Right lobe of liver (tissue), 6 donors: ENCODE measurements at regions not wholly inside any gene's neighbourhood (a gene's known extent, or its start where the extent isn't known, plus 50 kb on each side); places are given as distances from the start of the nearest gene placed in this dataset.

ENCODE experiments used
- ATAC-seq, 4 donors: fragments of 200-7000 bp; cut with Tn5 transposase; one replicate each; pipeline ENCODE4 v1.9.1; 2020; ENCODE audit warnings: mild to moderate bottlenecking in 4 of 4, moderate library complexity in 4 of 4
- DNase-seq, 3 donors: peaks; one replicate each; pipeline ENCODE4 v3.0.0-alpha.2; 2020
- H3K27ac ChIP-seq, 3 donors: fragments of 200-600 bp; one replicate each; pipeline ENCODE4 v1.8.0; 2022
- H3K27me3 ChIP-seq, 2 donors: fragments of 200-600 bp; one replicate each; pipeline ENCODE4 v1.8.0; 2022
- H3K36me3 ChIP-seq, 4 donors: fragments of 200-600 bp; sonication (generic) in 1 of 4; one replicate each; pipeline versions ENCODE4 v1.5.1 to v1.8.0; 2017 to 2022; ENCODE audit warnings: control low read depth in 1 of 4
- H3K4me1 ChIP-seq, 4 donors: fragments of 200-600 bp; sonication (generic) in 1 of 4; one replicate each; pipeline versions ENCODE4 v1.5.1 to v1.8.0; 2017 to 2022; ENCODE audit warnings: control low read depth in 1 of 4
- H3K4me3 ChIP-seq, 3 donors: fragments of 200-600 bp; one replicate each; pipeline ENCODE4 v1.8.0; 2022
- H3K9me3 ChIP-seq, 4 donors: fragments of 200-600 bp; sonication (generic) in 1 of 4; one replicate each; pipeline versions ENCODE4 v1.5.1 to v1.8.0; 2017 to 2022; ENCODE audit warnings: control low read depth in 1 of 4
- CTCF ChIP-seq, 4 donors: fragments of 200-600 bp in 3 of 4; fragments of 450-650 bp in 1 of 4; IDR thresholded peaks; one replicate each; pipeline versions ENCODE4 v1.5.1 to v1.8.0; 2016 to 2022; ENCODE audit warnings: antibody characterized with exemption in 4 of 4, mild to moderate bottlenecking in 2 of 4
- POLR2A ChIP-seq: fragments of 450-650 bp; IDR thresholded peaks from one replicate; pipeline ENCODE4 v1.6.1; 2017; ENCODE audit warnings: antibody characterized with exemption, mild to moderate bottlenecking
- WGBS: methylation state at CpG from one replicate; pipeline ENCODE4 v1.1.6; 2018; ENCODE audit warnings: low coverage, low lambda C conversion rate; ENCODE audit not compliant: insufficient coverage; ENCODE audit errors: missing lambda C conversion rate; 5-methylcytosine and 5-hydroxymethylcytosine counted together
- intact Hi-C, 2 donors: fragments of 100-400 bp; cut with DNase I; formaldehyde crosslinking; loops; one replicate each; pipeline versions ENCODE4 v1.11.2 to v1.14.1; 2022
- donor health status: DM: no; HTN: yes; CAD: no.
- donor health status: DM: no; HTN: no; CAD: no.
- donor health status: DM: no; HTN: no; CAD: no.
- donor health status: DM: no; HTN: yes; CAD: no.
- donor health status: DM: no; HTN: yes; CAD: no.

GRCh38 chr6:43940071-43940392 lies 170.0 kb downstream of the VEGFA start:
- Histone ChIP-seq H3K4me1 (no peaks in the 10 kb centered on the region), H3K27me3 (no peaks in the 10 kb centered on the region), H3K36me3 (no peaks in the 10 kb centered on the region), H3K27ac (no peak overlapping the region), H3K4me3 (no peak overlapping the region), H3K9me3 (no peaks in the 10 kb centered on the region)
- intact Hi-C loops, result no loop called here
- 80% methylated on average over 1 of the region's 2 CpGs for WGBS
- TF ChIP-seq CTCF (IDR thresholded peaks at IDR 0.05) (no peak), POLR2A (no peak)
- DNase-seq (peak in 1 of 3 donors; percentile 11), ATAC-seq (no peak)

GRCh38 chr6:43939281-43940070 lies 169.5 kb downstream of the VEGFA start:
- H3K4me1 ChIP-seq, result no peaks in the 10 kb centered on the region
- no peak overlapping the region for H3K4me3 ChIP-seq
- no peaks in the 10 kb centered on the region for H3K27me3 ChIP-seq
- peak in 2 of 3 donors; percentile 37 to 47 for DNase-seq
- H3K9me3 ChIP-seq, result no peaks in the 10 kb centered on the region
- ATAC-seq, result no peak
- intact Hi-C loops, result no loop called here
- H3K36me3 ChIP-seq, result no peaks in the 10 kb centered on the region
- no peak for TF ChIP-seq CTCF (IDR thresholded peaks at IDR 0.05)
- no peak for TF ChIP-seq POLR2A
- no peak overlapping the region for H3K27ac ChIP-seq
- 70% methylated on average over 1 of the region's 15 CpGs for WGBS

DNA sequence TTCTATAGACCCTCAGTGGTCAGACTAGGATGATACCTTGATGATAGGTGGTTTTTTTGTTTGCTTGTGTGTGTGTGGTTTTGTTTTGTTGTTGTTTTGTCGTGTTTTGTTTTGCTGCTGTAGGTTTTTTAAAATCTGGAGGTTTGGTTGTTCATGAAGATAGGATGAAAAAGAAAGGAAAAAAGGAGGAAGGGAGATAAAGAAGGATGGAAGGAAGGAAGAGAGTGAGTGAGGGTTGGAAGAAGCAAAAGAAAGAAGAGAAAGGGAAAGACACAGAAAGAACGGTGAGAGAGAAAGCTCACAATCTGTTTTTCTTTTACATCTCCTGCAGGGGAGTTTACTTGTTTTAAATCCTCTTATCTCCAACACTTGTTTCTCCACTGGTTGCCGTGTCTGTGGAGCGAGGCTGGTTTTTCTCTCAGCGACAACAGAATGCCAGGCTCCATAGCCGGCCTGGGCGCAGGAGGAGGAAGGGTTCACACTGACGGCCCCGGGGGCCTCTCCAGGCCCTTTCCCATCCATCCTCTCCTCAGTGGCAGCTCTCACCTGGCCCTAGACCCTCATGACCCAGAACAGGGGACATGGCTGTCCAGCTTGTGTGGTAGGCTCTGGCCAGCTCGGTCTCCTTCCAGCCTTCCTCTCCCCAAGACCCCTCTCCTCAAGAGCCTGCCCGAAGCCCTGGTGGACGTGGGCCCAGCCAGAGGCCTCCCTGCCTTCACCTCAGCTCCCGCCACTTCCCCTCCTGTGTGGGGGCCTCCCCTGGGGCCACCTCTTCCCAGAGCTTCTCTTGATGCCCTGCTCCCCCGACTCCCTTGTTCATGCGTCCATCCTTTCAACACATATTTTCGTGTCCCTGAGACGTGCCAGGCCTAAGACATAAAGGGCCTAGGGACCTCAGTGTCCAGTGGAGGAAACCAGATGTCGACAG lies 168.4 kb downstream of the VEGFA start:
- Histone ChIP-seq H3K27ac (no peak overlapping the region), H3K4me1 (no peaks in the 10 kb centered on the region), H3K27me3 (no peaks in the 10 kb centered on the region), H3K4me3 (no peak overlapping the region), H3K36me3 (no peaks in the 10 kb centered on the region), H3K9me3 (no peaks in the 10 kb centered on the region)
- intact Hi-C loops, result no loop called here
- WGBS, result 95% methylated on average over 13 of the region's 18 CpGs
- TF ChIP-seq POLR2A (no peak), CTCF (IDR thresholded peaks at IDR 0.05) (no peak)
- ATAC-seq (no peak), DNase-seq (peak in 1 of 3 donors; percentile 38)

GRCh38 chr6:43937236-43938177 lies 167.5 kb downstream of the VEGFA start:
- no peak for TF ChIP-seq POLR2A
- Histone ChIP-seq H3K27ac (no peak overlapping the region), H3K4me1 (no peaks in the 10 kb centered on the region), H3K9me3 (no peaks in the 10 kb centered on the region), H3K36me3 (no peaks in the 10 kb centered on the region), H3K4me3 (no peak overlapping the region), H3K27me3 (no peaks in the 10 kb centered on the region)
- no CpG with 5 or more reads among the region's 7 CpGs for WGBS
- peak in 1 of 3 donors; percentile 27 for DNase-seq
- intact Hi-C loops, result no loop called here
- no peak for ATAC-seq
